GM21619 (cell line): ENCODE measurements at regions not wholly inside any gene's neighbourhood (a gene's known extent, or its start where the extent isn't known, plus 50 kb on each side); places are given as distances from the start of the nearest gene placed in this dataset.
"Not testable (repeated sequence)": the region's sequence is repeated elsewhere in the genome, so short reads cannot be mapped to it uniquely, and the experiment has no call there.

ENCODE experiments used
- ATAC-seq: cut with Tn5 transposase; IDR thresholded peaks from one replicate; pipeline ENCODE4 v1.9.1; 2021; ENCODE audit not compliant: unreplicated experiment

GRCh38 chr5:124203303-124203702 lies 543.1 kb downstream of the ZNF608 start:
- ATAC-seq = no peak

DNA sequence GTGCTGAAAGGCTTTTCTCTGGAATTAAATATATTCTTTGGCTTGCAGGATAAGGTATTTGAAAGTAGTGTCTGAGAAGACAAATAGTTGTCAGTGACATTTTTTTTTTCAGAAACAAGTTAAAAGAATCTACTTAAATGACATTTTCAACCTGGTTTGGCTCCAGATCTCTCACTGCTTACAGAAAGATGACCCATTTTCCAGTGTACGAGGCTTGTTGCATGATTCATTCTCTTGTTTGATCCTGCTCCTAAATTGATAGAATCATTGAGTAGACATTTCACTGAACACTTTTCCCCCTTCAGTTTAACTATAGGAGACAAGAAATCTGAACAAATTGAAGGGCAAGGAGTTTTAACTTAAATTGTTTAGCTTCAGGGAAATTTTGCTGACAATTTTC lies 546.1 kb downstream of the ZNF608 start:
- no peak for ATAC-seq

- ATAC-seq = no peak
Observed at GRCh38 chr5:124199893-124200292, 546.5 kb downstream of the ZNF608 start.

- no peak for ATAC-seq
Observed at GRCh38 chr5:124195411-124195810, 551.0 kb downstream of the ZNF608 start.

DNA sequence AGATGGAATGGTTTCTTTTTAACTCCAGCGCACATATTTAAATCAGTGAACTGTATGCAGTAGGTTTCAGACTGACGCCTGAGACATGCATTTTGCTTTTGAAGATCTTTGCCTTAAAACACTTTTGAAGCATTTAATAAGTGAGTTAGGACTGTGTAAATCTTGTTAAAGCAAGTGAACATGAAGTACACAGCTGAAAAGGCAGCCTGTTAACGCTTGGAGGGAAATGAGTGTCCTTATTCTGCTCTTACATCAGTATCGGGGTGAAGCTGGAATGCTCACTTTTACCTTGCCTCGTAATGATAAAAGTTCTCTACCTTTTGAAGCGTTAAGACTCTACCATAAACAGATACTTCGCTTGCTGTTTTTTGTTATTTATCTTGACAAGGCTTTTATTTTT lies 552.2 kb downstream of the ZNF608 start:
- ATAC-seq = no peak

- no peak for ATAC-seq
Observed at GRCh38 chr5:124193371-124193789, 553.1 kb downstream of the ZNF608 start.

DNA sequence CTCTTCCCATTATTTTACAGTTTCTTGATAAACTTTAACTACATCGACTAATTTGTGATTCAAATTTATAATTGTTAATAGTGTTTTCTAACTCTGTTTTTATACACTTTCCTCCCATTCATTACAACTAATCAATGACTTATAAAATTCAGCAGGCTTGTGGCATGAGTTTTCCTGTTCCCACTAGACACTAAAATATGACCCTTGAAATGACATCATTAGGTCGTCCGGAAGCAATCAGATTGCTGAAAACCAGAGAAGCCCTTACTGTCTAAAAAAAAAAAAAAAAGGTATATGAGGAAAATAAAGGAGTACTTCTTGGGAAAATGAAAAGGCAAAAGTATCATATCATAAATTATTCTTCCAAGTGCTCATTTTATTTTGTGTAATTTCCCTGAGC lies 553.7 kb downstream of the ZNF608 start:
- ATAC-seq = no peak

DNA sequence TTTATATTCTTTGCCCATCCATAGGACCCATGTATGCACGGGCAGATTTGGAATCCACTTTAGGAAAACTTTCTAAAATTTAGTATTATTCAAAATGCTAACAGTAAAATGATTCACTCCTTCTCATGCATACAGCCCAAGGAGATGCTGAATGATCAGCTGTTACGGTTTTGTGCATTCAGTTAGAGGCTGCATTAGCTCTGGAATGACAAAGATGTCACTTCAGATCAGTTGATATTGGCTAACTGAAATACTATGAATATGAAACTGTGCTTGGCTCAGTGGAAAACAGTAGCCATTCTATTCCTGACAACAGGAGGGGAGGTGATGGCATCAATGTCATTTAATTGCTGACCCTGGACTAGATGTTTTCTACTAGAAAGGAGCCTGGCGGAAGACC lies 560.7 kb downstream of the ZNF608 start:
- ATAC-seq = no peak

DNA sequence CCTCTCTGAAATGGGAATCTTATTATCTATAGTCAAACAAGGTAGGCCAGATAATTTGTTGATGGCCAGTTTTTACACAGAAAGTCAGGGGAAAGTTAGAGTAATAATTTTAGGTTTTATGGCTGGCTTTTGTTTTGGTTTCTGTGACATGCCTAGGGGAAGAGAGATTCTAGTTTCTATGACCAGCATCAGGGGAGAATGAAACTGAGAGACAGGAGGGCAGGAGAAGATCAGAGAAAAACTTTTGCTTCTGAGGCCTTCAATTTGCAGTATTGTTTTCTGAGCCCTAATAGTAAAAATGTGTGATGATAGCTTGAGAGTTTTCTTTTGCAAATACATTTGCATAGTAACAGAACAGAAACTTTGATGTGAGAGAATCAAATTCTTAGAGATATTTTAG lies 564.3 kb downstream of the ZNF608 start:
- ATAC-seq = peak; percentile 64

DNA sequence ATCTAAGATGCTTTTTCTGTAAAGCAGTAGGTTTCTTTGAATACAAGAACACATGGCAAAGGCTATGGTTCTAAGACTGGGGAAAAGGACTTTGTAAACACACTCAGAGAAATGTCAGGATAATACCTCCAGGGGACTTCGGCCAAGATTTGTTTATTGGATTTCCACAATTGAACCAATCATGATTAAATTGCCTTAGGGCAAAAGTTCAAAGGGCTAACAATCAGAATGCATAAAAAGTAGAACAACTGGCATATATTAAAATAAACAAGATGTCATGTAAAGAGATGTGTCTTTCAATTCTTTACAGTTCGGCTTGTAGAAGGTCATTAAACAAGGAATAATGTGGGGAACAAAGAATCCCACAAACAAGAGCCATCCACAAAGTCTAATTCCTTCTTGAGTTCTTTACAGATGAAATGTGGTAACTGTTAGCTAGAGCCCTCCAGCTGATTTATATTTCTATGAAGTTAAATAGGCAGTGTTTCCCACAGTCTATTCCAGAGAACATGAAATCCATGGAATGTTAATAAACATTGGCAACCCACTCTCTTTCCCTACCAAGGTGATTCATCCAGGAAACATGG lies 565.5 kb downstream of the ZNF608 start:
- ATAC-seq = no peak

DNA sequence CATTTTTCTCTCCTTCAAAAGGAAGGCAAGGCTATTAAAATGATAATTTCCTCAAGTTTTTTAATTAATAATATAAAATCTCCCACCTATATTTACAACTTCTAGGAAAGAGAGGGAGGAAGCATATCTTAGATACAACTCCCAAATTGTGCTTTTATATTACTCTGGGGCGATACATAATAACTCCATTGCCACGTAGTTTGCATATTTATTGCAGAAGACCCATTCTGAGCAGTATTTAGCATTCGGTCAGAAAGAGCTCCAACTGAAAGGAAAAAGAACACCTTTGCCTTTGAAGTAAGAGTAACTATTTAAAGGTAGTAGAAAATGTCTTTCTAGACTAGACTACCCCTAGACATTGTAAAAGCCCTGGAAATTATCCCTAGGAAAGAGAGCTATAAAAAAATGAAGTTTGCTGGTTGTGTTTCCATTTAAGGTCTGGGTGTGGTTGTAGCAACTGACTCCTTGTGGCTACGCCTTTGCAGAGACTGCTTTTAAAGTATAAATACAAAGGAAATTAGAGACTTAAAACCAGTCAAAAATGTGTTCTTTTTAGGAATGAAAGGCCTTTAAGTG lies 566.1 kb downstream of the ZNF608 start:
- ATAC-seq = no peak

DNA sequence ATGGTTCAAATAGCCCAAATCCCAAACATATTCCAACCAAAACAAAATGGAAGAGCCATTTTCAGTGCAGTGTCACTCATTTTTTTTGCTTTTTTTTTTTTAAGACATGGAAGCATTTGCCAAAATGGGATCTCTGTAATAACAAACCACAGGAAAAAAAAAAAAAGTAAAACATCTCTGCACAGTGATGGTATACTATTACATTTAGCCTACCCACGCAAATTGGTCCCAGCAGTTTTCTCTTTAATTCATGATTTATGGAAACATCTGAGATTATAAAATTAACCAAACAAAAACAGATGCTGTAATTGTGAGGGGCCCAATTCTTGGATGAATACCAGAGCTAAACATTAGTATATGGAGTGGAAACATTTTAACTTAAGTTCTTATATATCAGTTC lies 566.6 kb downstream of the ZNF608 start:
- no peak for ATAC-seq

DNA sequence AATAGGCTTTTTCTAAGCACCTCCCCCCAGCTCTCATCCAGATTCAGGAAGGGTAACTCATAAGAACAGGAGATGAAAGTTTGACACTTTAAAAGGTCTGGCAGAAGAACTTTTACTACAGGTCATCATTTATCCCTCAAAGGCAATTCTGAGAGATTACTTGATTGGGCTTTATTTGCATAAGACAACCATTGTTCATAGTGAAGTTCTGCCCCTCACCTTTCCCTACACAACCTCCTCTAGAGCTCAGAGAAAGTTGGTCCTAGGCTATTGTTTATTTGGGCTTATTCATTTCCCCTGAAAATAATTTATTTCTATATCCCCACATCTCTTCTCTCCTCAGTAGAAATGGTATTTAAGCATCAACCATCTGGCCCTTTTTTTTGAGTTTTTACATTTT lies 568.4 kb downstream of the ZNF608 start:
- ATAC-seq = no peak

GRCh38 chr5:124176692-124177091 lies 569.7 kb downstream of the ZNF608 start:
- ATAC-seq = no peak

GRCh38 chr5:124173386-124173785 lies 573.1 kb downstream of the ZNF608 start:
- no peak for ATAC-seq

- no peak for ATAC-seq
Observed at GRCh38 chr5:124172389-124173003, 573.9 kb downstream of the ZNF608 start.

GRCh38 chr5:124168093-124168492 lies 578.3 kb downstream of the ZNF608 start:
- not testable (repeated sequence) for ATAC-seq

GRCh38 chr5:124162767-124163532 lies 583.5 kb downstream of the ZNF608 start:
- ATAC-seq = no peak

GRCh38 chr5:124161266-124161665 lies 585.2 kb downstream of the ZNF608 start:
- ATAC-seq = no peak

- ATAC-seq = no peak
Observed at GRCh38 chr5:124160265-124160664, 586.2 kb downstream of the ZNF608 start.

DNA sequence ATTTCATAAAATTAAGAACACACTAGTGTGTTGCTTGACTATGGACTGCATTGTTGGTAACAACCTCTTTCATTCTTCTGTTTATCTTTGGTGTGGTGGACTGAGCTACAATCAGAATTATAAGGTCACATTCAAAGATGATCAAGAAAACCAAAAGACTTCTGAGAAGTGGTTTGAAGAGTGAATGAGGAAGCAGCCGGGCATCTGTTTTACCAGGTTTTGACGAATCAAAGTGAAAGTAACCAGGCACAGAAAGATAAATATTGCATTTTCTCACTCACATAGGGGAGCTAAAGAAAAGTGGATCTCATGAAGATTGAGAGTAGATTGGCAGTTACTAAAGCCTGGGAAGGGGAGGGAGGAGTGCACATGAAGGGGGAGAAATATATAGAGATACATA lies 589.1 kb downstream of the ZNF608 start:
- ATAC-seq = no peak

- no peak for ATAC-seq
Observed at GRCh38 chr5:124156415-124156996, 589.9 kb downstream of the ZNF608 start.
